ENCODE measurements at regions not wholly inside any gene's neighbourhood (a gene's known extent, or its start where the extent isn't known, plus 50 kb on each side); places are given as distances from the start of the nearest gene placed in this dataset.
"Not testable (repeated sequence)": the region's sequence is repeated elsewhere in the genome, so short reads cannot be mapped to it uniquely, and the experiment has no call there.

DNA sequence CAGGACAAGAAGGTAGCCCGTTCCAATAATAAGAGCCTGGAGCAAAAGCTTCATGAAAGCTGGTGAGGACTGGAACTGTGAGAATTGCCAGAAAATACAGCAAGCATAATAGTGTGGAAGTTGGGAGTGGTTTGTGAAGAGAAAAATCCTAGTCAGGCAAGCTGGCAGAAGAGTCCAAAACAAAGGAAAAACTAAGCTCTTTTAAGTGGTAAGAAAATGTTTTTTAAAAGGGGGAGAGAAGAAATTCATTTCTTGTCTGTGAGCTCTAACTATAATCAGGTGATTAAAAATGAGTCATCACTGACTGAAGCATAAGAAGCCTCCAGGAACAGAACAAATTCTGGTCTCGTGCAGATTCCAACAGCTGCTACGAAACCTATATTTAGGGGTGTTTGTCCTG is 102.6 kb downstream of the CAAP1 start:
- ATAC-seq = no peak

DNA sequence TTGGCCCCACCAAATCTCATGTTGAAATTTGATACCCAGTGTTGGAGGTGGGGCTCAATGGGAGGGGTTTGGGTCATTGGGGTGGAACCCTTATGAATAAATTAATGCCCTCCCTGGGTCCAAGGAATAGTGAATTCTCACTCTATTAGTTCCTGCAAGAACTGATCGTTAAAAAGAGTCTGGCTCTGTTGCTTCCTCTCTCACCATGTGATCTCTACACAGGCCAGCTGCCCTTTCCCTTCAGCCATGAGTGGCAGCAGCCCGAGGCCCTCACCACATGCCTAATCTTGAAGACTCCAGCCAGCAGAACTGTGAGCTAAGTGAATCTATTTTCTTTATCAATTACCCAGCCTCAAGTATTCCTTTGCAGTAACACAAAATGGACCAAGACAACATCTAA is 106.0 kb downstream of the CAAP1 start:
- no peak for ATAC-seq

DNA sequence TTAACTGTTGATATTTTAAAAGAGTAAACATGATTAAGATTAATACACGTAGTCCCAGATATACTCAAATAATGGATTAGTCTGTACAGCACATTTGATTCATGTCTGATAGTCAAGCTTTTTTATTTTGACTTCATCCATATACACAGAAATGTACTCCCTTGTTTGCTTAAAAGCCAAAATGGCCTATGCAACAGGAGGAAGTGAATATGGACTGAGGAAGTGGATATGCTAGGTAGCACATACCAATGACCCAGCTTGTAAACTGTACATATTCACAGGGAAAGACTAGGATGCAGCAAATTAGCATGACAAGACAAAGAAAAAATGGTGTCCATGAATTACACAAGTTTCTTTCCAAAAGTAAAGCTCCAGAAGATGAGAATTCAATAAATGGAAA is 109.7 kb downstream of the CAAP1 start:
- no peak for ATAC-seq

DNA sequence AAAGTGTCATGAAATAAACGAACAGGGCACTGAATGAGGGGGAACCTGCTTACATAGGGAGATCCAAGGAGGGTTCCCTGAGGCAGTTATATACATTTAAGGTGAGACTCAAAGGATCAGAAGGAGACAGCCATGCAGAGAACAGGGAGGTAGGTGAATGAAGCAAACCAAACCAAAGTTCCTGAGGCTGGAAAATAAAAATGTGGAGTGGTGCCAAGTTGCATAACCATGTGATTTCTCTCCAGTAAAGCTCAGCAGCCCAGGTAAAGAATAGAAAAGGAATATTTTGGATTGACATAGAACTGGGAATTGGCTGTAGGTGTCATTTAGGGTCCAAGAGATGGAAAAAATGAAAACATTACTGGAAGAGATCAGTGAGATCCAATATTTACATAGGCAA is 110.7 kb downstream of the CAAP1 start:
- no peak for ATAC-seq

DNA sequence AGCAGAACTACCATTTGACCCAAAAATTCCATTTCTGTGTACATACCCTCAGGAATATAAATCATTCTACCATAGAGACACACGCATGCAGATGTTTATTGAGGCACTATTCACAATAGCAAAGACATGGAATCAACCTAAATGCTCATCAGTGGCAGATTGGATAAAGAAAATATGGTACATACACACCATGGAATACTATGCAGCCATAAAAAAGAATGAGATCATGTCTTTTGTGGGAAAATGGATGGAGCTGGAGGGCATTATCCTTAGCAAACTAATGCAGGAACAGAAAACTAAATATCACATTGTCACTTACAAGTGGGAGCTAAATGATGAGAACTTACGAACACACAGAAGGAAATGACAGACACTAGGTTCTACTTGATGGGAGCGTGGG is 112.3 kb downstream of the CAAP1 start:
- ATAC-seq = not testable (repeated sequence)

DNA sequence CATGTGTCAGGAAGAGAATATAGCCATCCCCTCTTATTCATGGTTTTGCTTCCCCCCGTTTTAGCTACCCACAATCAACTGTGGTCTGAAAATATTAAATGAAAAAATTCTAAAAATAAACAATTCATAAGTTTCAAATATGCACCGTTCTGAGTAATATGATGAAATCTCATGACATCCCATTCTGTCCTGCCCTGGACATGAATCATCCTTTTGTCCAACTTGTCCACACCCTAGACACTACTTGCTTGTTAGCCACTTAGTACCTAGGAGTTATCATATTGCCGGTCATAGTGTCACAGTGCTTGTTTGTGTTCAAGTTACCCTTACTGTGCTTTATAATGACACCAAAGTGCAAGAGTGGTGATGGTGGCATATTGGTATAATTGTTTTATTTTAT is 113.5 kb downstream of the CAAP1 start:
- no peak for ATAC-seq

DNA sequence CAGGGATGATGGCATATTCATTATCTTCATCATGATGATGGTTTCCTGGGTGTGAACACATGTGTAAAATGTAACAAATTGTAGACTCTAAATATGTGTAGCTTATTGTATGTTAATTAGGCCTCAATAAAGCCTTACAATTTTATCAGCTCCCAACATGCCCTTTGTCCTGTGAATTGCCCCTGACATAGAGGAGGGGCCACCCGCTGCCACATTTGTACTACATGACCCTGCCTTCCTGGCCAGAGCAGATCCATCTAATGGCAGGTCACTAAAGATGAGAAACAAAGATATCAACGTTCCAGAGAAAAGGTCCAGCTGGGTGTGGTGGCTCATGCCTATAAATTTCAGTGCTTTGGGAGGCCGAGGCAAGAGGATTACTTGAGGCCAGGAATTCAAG is 117.2 kb downstream of the CAAP1 start:
- ATAC-seq = no peak

DNA sequence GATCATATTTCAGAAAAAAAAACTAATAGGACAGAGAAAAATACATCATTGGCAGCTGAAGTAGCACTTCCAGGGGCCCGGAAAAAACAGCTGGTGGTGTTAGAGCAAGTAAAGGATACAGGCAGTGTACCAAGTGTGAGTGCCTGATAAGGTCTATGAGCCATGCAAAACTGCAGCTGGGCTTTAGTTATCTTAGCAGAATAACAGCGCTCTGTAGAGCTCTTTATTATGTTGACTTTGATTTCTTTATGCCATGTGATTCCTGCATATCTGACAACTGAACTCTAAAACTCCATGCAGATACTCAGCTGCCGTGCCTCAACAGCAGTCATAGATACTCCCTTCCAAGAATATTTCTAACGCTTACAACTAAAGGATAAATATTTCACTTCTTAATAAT is 119.5 kb downstream of the CAAP1 start:
- no peak for ATAC-seq

DNA sequence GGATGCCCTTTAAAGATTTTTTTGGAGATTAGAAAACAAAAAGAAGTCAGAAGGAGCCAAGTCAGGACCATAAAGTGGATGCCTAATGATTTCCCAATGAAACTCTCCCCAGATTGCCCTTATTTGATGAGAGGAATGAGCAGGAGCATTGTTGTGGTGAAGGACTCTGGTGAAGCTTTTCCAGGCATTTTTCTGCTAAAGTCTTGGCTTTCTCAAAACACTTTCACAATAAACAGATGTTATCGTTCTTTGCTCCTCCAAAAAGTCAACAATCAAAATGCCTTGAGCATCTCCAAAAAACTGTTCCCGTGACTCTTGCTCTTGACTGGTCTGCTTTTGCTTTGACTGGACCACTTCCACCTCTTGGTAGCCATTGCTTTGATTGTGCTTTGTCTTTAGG is 121.8 kb downstream of the CAAP1 start:
- no peak for ATAC-seq

DNA sequence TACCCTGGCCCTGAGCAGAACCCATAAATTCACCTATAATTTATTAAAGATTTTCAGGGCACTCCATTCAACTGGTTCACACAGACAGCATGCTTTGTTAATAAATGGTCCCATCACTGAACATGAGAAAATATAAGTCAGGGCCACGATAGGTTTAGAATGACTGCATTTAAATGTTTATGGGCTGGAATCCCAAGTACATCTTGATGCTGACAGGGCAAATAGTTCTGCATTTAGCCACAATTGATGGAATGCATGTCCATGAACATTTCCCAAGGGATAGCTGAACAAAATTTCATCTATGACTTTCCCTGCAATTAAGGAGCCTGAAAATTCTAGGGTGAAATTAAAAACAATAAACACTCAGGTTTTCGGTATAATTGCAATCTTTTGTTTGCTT is 124.5 kb downstream of the CAAP1 start:
- ATAC-seq = no peak

DNA sequence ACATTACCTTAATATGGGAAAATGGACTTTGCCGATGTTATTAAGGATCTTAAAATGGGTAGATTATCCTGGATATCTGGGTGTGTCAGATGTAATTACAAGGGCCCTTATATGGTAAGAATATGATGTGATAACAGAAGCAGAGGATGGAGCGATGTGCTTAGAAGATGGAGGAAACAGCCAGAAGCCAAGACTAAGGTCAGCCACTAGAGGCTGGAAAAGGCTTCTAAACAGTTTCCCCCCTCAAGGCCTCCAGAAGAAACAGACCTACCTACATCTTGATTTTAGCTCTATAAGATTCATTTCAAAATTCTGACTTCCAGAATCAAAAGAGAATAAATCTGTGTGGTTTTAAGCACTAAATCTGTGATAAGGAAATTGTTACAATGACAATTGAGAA is 131.9 kb downstream of the CAAP1 start:
- no peak for ATAC-seq

DNA sequence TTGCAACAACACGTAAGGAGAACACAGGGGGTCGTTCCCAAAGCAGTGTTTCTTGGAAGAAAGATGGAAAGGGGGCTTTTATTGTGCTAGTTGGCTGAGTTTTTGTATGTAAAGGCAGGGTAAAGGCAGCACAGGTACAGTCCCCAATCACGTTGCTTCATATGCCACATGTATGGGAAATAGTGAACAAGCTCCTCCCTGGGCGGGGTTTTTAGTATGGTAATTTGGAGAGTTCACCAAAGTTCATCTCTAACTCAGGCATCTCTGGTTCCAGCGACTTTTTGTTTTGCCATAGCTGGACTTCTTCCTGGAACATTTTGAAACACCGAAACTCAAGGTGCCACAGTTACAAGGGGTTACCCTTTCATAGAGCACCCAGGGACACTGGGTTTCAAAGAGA is 133.9 kb downstream of the CAAP1 start:
- ATAC-seq = no peak

DNA sequence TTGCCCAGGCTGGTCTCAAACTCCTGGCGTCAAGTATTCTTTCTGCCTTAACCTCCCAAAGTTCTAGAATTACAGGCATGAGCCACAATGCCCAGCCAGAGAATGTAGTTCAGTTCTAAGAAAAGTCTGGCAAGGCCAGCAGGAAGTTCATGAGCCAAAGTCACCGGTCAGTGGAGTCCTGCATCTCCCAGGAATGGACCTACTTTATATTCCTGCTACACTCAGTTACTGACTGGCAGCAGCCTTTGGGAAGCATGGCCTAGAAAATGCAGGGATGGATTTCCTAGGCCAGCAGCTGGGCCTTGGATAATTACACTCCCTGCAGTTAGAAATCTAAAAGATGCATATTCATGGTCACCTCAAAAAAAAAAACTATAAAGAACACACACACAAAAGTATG is 135.7 kb downstream of the CAAP1 start:
- ATAC-seq = no peak

DNA sequence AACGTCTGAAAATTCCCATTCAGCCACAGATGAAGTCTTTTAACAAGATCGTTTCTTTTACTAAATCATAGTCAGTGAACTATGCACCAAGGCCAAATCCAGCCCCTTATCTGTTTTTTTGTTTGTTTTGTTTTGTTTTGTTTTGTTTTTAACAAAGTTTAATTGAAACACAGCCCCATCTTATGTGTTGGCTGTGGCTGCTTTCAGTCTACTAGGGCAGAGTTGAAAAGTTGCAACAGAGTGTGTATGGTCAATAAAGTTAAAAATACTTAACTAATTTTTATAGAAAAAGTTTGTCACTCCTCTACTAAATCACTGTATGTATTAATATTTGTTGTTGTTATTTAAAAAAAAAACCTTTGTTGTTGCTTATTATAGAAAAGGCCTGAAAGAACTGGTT is 137.1 kb downstream of the CAAP1 start:
- no peak for ATAC-seq

DNA sequence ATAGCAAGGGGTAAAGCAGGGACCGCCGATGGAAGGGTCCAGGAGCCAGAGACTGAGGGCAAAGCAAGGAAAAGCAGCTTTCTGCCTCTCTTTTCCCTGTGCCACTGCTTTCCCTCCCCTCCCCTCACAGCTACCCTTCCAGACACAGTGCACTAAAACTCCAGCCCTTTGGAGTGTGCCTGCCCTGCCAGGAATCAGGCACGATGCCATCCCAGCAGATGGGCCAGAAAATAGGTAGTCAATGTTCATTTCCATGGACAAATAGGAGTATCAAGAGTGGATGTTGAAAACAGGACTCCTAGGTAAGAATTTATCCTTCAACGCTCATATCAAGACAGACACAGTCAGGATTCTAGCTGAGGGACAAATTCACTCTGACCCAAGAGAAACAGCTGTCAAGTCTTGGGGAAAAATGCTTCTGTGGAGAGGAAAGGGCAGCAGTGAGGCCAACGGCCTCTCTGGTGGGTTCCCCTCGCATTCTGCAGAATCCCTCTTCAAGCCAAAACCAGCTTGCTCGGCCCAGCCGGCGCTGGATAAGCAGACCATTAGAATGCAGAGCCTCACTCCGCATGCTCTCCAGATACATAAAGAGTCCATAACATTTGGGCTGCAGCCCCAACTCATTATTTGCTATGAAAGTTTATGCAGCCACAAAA is 138.0 kb downstream of the CAAP1 start:
- ATAC-seq = no peak

DNA sequence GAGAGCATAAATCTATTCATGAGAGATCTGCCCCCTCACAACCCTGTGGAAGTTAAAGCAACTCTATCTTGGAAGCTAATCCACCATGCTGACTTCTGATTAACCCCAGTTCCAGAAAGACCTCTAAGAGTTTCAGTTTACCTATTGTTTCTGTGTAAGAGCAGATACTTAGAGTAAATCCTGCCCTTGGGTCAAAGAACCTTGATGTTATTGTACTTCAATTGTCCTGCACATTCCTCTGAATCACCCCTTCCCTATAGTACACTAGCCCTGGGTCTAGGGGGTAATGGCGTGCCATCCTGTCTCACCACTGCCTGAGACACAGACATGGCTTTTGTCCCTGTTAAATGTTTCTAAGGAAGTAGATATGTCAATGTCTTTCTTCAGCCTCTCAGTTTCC is 138.6 kb downstream of the CAAP1 start:
- no peak for ATAC-seq

DNA sequence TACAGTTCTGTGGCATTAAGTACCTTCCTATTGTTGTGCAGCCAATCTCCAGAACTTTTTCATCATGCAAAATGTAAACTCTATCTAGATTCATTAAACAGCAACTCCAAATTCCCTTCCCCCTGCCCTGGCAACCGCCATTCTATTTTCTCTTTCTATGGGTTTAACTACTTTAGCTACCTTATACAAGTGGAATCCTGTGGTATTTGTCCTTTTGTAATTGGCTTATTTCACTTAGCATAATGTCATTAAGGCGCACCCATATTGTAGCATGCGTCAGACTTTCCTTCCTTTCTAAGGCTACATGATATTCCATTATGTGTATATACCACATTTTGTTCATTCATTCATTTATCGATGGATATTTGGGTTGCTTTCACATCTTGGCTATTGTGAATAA is 142.4 kb downstream of the CAAP1 start:
- ATAC-seq = no peak

DNA sequence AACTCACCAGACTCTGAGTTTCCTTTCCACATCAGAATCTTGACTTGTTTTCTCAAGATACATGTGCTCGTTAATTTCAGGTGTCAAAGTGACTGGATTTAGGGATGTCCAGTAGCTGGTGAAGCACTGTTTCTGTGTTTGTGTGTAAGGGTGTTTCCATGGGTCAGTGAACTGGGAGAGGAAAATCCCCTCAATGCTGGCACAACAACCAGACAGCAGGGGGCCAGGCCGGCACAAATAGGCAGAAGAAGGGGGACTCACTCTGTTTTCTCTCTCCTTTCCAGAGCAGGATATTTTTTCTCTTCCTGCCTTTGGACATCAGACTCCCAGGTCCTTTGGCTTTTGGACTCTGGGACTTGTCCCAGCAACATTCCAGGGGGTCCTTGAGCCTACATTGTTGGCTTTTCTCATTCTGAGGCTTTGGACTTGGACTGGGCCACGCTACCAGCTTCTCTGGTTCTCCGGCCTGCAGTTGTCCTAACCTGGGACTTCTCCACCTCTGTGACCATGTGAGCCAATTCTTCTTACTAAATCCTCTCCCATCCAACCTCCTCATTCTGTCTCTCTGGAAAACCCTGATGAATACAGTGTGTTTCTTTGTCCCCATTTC is 144.0 kb downstream of the CAAP1 start:
- no peak for ATAC-seq

DNA sequence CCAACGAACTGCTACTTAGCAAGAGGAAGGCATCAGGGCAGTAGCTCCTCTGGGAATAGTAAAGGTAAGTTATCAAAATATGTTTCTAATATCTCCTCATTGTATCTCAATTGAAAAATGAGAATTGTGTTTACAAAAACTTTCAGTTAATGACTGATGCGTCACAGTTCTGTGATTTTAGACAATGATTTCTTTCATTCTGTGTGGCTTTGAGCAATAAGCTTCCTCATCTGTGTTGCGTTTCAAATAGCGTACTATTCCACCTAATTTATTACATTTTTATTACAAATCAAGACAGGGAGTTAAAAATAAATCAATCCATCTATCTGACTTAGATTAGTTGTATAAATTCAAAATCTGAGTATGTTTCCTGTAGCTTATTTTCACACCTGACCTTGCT is 145.0 kb downstream of the CAAP1 start:
- no peak for ATAC-seq

DNA sequence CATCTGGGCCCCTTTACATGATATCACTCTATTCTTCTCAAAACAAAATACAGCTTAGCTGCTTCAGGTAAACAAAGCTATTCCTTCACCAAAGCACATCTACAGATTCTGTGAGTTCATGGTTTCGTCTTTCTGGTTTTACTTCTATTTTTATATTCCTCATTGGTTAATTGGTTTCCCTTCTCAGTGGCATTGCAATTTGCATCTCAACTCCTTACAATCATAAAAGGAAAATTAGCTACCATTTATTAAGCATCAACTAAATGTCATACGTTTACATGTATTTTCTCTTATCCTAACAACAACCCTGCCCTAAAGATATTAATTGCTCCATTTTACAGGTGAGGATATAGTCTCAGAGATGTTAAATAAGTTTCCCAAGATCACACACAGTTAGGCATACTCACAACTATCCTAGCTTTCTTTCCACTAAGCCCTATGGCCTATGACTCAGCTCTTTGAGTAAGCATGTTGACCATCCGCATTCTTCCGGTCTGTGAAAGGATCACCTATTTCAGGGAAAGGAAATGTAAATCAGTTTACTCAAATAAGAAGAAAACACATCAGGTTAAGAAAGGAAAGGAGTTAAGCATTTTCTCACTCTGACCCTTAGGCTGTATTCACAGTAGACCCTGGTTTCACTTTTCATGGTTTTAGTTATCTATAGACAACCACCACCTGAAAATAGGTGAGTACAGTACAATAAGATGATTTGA is 146.1 kb downstream of the CAAP1 start:
- ATAC-seq = no peak

DNA sequence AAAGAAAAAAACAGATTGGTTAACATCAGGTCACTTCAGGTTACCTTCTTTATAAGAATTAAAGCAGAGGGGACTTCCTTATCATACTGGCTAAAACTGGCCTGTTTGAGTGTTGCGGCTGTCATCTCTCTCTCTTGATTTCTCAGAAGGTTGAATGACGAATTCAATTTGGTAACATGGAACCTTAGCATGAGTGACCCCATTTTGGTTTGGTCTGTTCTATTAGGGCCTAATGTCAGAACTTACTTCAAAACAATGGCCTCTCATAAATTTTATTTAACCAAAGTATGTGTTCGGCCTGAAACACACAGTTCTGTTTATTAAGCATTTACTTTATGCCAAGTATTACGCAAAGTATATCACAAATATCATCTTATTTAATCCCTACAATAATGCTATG is 147.5 kb downstream of the CAAP1 start:
- no peak for ATAC-seq

DNA sequence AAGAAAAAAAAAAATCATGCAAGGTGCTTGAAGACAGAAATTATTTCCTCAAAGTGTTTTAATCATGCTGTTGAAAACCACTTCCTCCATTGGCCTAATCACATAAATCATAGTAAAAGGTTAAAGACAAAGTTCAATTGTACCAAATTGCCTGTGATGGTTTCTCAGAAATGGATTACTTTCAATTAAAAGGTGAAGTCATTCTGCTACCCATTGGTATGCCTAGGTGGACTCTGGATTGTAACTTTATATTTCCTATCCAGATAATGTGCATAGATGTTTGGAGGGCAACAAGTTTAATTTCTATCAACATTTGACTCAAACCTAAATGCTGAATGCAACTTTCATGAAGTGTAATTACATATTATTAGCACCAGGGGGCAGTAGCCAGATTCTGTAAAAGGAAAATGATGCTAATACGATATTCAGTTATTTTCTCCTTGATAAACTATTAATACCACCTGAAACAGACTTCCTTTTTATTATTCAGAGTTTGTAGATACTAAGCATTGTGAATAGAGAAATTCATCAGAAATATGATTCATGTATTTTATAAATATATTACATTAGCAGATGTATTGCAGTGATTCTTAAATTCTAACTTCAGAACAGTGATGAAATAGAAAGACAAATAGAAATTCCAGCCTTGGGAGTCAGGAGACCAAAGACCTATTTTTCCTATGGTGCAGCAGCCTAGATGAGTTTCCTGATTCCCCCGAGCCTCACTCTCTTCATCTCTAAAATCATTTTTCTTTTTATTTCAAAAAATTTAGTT is 148.2 kb downstream of the CAAP1 start:
- ATAC-seq = no peak

DNA sequence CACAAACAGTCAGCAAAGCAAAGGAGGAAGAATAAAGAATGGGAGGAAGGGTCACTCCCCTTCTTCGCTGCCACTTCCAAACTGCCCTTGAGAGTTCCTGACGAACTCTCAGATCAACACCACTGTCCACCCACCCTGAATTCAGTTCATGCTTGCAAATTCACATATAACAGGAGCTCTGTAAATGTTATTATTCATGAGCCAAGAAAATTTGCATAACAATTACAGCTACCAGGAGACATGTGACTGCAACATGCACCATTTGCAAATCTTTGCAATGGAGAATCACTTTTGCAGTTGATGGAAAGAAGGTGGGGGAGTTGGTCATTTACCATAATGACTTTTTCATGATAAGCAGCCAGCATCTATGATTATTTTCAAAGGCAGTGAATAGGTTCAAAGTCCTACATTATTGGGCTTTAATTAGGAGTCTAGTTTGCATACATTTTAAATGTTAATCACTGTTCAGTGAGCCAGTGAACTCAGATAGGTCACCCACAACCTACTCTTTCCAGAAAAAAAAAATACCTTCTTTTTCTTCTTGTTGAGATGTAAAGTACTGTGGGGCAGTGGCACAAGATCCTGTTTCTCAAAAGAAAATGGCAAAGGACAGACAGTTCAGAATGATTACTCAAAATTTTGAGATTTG is 149.7 kb downstream of the CAAP1 start:
- ATAC-seq = no peak

All from activated CD4-positive, CD25-positive, alpha-beta regulatory T cell treated with anti-CD3 and anti-CD28 coated beads, Interleukin-2, amount 50 U/mL, for 24 hours (primary cell).